T-cell (primary cell): ENCODE measurements at regions not wholly inside any gene's neighbourhood (a gene's known extent, or its start where the extent isn't known, plus 50 kb on each side); places are given as distances from the start of the nearest gene placed in this dataset.

Source experiments
- ATAC-seq, 4 experiments: fragments of 200-7000 bp in 3 of 4; fragments of 150-1000 bp in 1 of 4; cut with Tn5 transposase; replicated peaks in 1 of 4; 1 replicate in 3 of 4; 2 replicates in 1 of 4; pipeline ENCODE4 v1.10.0; 2021; ENCODE audit warnings: moderate library complexity in 3 of 4, mild to moderate bottlenecking in 2 of 4, moderate number of reproducible peaks in 1 of 4
- CTCF ChIA-PET, 2 donors: fragments of 300-600 bp; sonication (Branson Sonifier 250); formaldehyde crosslinking; loops; one replicate each; lab custom pipeline; 2022; ENCODE audit warnings: antibody characterized with exemption in 2 of 2; lab: Charles Lee
- POLR2A ChIA-PET, 2 donors: fragments of 300-600 bp; sonication (Branson Sonifier 250); formaldehyde crosslinking; loops; one replicate each; lab custom pipeline; 2022; ENCODE audit warnings: antibody characterized with exemption in 2 of 2; lab: Charles Lee
- DNase-seq, 35 experiments: peaks; one replicate each; pipeline versions ENCODE4 v3.0.0 to v3.0.0-alpha.2; 2013 to 2023
- H3K27ac ChIP-seq: one replicate; pipeline ENCODE4 v1.5.1; 2013; ENCODE audit warnings: low read length
- H3K27me3 ChIP-seq, 2 experiments: replicated peaks in 1 of 2; 1 replicate in 1 of 2; 2 replicates in 1 of 2; pipeline versions ENCODE4 v1.6.1 to v1.7.0; 2013; ENCODE audit warnings: low read length in 1 of 2, mixed read lengths in 1 of 2; ENCODE audit not compliant: control insufficient read depth in 2 of 2, insufficient read depth in 2 of 2; ENCODE audit errors: extremely low read depth in 1 of 2
- H3K36me3 ChIP-seq, 2 donors: 1 replicate in 1 of 2; 2 replicates in 1 of 2; pipeline versions ENCODE4 v1.6.1 to v1.7.0; 2013; ENCODE audit warnings: low read length in 1 of 2; ENCODE audit not compliant: control insufficient read depth in 2 of 2, insufficient read depth in 1 of 2; ENCODE audit errors: extremely low read depth in 1 of 2
- H3K4me1 ChIP-seq, 2 experiments: 1 replicate in 1 of 2; 2 replicates in 1 of 2; pipeline versions ENCODE4 v1.6.1 to v1.7.0; 2013; ENCODE audit warnings: low read length in 2 of 2, mixed read lengths in 1 of 2; ENCODE audit not compliant: insufficient read depth in 2 of 2, control insufficient read depth in 1 of 2; ENCODE audit errors: extremely low read depth in 1 of 2
- H3K4me3 ChIP-seq, 2 donors: 1 replicate in 1 of 2; 2 replicates in 1 of 2; pipeline versions ENCODE4 v1.5.1 to v1.7.0; 2013; ENCODE audit warnings: mild to moderate bottlenecking in 2 of 2, low read length in 1 of 2, moderate library complexity in 1 of 2; ENCODE audit not compliant: control insufficient read depth in 1 of 2; ENCODE audit errors: extremely low read depth in 1 of 2
- H3K9me3 ChIP-seq: 2 replicates; pipeline ENCODE4 v1.7.0; 2013
- H3K27ac Mint-ChIP-seq, 2 donors: one replicate each; pipeline ENCODE4 v1.8.0; 2020 to 2021; ENCODE audit warnings: mild to moderate bottlenecking in 2 of 2, mixed read lengths in 2 of 2
- H3K27me3 Mint-ChIP-seq, 2 donors: one replicate each; pipeline ENCODE4 v1.8.0; 2021 to 2022; ENCODE audit warnings: mixed read lengths in 2 of 2
- H3K36me3 Mint-ChIP-seq: one replicate; pipeline ENCODE4 v1.8.0; 2021; ENCODE audit warnings: mixed read lengths
- H3K4me1 Mint-ChIP-seq, 3 donors: one replicate each; pipeline ENCODE4 v1.8.0; 2020 to 2022; ENCODE audit warnings: mixed read lengths in 3 of 3, mild to moderate bottlenecking in 1 of 3
- H3K4me3 Mint-ChIP-seq, 3 donors: one replicate each; pipeline ENCODE4 v1.8.0; 2020 to 2022; ENCODE audit warnings: mild to moderate bottlenecking in 3 of 3, mixed read lengths in 3 of 3, moderate library complexity in 3 of 3
- H3K9me3 Mint-ChIP-seq, 3 donors: one replicate each; pipeline ENCODE4 v1.8.0; 2020 to 2022; ENCODE audit warnings: mixed read lengths in 3 of 3
- WGBS: methylation state at CpG from one replicate; pipeline ENCODE4 v1.1.5; 2013; ENCODE audit warnings: missing lambda C conversion rate; ENCODE audit not compliant: insufficient coverage; 5-methylcytosine and 5-hydroxymethylcytosine counted together

DNA sequence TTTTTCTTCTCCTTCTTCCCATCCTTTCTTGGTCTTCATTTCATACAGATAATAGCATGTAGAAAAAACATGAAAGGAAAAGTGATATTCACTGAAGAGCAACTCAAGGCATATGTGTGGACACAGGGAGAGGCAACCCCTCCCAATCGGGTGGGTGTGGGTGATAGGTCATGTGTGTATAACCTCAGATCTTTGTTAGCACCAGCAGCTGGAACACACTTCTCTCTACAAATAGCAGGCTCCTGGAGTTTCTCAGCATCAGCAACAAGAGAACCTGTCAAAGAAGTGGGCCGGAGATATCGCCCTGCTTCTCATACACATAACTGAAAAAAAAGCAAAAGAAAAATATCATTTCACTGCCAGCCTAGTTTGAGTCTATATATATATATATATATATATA lies 426.4 kb downstream of the DTWD2 start:
- ChIA-PET CTCF (no interaction called here), POLR2A (no interaction called here)
- H3K36me3 ChIP-seq, result no peaks in the 10 kb centered on the region
- H3K27me3 Mint-ChIP-seq, result no peaks in the 10 kb centered on the region
- H3K4me1 Mint-ChIP-seq, result no peaks in the 10 kb centered on the region
- H3K9me3 ChIP-seq, result no peaks in the 10 kb centered on the region
- DNase-seq (no peak), ATAC-seq (no peak)
- no peaks in the 10 kb centered on the region for H3K36me3 Mint-ChIP-seq
- H3K27ac ChIP-seq, result no peak overlapping the region
- H3K9me3 Mint-ChIP-seq, result no peaks in the 10 kb centered on the region
- no peak overlapping the region for H3K27ac Mint-ChIP-seq
- no peaks in the 10 kb centered on the region for H3K4me1 ChIP-seq
- WGBS, result no CpG with 5 or more reads among the region's 3 CpGs
- no peak overlapping the region for H3K4me3 Mint-ChIP-seq
- no peaks in the 10 kb centered on the region for H3K27me3 ChIP-seq
- no peak overlapping the region for H3K4me3 ChIP-seq

DNA sequence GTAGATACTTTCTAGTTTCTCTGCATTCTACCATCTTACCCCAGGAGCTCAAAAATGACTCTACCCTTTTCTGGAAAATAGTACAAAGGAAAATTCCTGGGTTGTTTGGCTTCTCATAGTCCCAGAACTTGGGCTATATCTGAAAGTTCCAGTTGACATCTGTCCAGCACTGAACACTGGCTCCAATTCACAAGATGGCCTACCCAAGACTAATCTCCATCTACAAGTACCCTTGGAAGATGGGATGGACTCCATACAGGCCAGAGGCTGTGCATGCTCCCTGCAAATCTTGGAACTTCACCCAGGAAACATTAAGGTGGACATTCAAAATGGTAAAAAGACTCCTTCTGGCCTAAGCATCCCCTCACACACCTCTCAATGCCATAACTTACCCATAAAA lies 427.1 kb downstream of the DTWD2 start:
- Mint-ChIP-seq H3K4me1 (no peaks in the 10 kb centered on the region), H3K36me3 (no peaks in the 10 kb centered on the region), H3K9me3 (no peaks in the 10 kb centered on the region), H3K27me3 (no peaks in the 10 kb centered on the region), H3K4me3 (no peak overlapping the region), H3K27ac (no peak overlapping the region)
- DNase-seq, result no peak
- ATAC-seq, result no peak
- no peaks in the 10 kb centered on the region for H3K4me1 ChIP-seq
- no peaks in the 10 kb centered on the region for H3K27me3 ChIP-seq
- no peaks in the 10 kb centered on the region for H3K36me3 ChIP-seq
- POLR2A ChIA-PET, result interaction anchor here in 1 of 2 donors (0.6 kb wide), 1 partner anchor 73 kb away, joined by 5 read pairs; no protein-coding TSS in a partner anchor
- H3K4me3 ChIP-seq, result no peak overlapping the region
- CTCF ChIA-PET, result no interaction called here
- no peaks in the 10 kb centered on the region for H3K9me3 ChIP-seq
- no peak overlapping the region for H3K27ac ChIP-seq

DNA sequence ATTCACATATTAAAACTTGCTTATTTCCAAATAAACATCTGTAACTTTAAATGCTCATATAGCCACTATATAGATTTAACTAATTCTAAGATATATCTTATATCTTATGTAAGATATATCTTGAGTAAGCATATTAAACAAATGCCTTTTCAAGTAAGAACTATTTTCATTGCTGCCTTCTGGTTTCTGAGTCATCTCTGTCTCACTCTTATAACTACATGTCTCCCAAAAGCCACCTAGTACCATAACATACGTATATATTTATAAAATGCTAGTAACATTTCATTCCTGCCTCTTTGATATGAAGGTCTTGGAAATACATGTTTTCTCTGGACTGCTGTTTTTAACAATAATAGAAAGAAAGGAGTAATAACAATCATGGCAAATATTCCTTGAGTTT lies 429.5 kb downstream of the DTWD2 start:
- Histone ChIP-seq H3K36me3 (no peaks in the 10 kb centered on the region), H3K4me1 (no peaks in the 10 kb centered on the region), H3K4me3 (no peak overlapping the region), H3K27me3 (no peaks in the 10 kb centered on the region), H3K9me3 (no peaks in the 10 kb centered on the region), H3K27ac (no peak overlapping the region)
- Mint-ChIP-seq H3K27ac (no peak overlapping the region), H3K4me1 (no peaks in the 10 kb centered on the region), H3K36me3 (no peaks in the 10 kb centered on the region), H3K9me3 (no peaks in the 10 kb centered on the region), H3K4me3 (no peak overlapping the region), H3K27me3 (no peaks in the 10 kb centered on the region)
- no peak for DNase-seq
- CTCF ChIA-PET, result no interaction called here
- no CpG with 5 or more reads among the region's 1 CpG for WGBS
- ATAC-seq, result no peak
- POLR2A ChIA-PET, result no interaction called here

DNA sequence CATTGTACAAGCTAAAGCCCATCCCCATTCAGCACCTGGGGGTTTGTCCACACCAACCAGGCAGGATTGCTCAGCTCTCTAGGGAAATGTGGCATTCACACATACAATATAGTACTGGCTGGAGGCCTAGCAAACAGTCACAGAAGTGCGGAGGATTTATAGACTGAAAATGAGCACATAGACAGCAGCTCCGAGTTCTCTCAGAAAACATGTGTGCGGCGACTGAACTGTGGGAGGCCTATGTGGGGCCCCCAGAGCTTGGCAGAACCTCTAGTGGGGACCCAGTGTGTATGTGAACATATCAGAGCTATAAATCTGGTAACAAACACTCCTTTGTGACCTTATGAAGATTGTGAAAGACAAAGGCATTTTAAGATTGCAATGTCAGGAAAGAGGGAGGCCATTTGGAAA lies 431.1 kb downstream of the DTWD2 start:
- H3K27me3 ChIP-seq, result no peaks in the 10 kb centered on the region
- no peaks in the 10 kb centered on the region for H3K9me3 ChIP-seq
- no peaks in the 10 kb centered on the region for H3K4me1 ChIP-seq
- ATAC-seq (no peak), DNase-seq (no peak)
- Mint-ChIP-seq H3K4me3 (no peak overlapping the region), H3K27me3 (peaks cover 0 to 3% of the 10 kb centered on the region in 2 donors), H3K27ac (no peak overlapping the region), H3K36me3 (no peaks in the 10 kb centered on the region), H3K9me3 (no peaks in the 10 kb centered on the region), H3K4me1 (no peaks in the 10 kb centered on the region)
- no peak overlapping the region for H3K4me3 ChIP-seq
- ChIA-PET CTCF (no interaction called here), POLR2A (no interaction called here)
- no peaks in the 10 kb centered on the region for H3K36me3 ChIP-seq
- WGBS, result 86% methylated on average over 4 of the region's 4 CpGs
- H3K27ac ChIP-seq, result no peak overlapping the region

DNA sequence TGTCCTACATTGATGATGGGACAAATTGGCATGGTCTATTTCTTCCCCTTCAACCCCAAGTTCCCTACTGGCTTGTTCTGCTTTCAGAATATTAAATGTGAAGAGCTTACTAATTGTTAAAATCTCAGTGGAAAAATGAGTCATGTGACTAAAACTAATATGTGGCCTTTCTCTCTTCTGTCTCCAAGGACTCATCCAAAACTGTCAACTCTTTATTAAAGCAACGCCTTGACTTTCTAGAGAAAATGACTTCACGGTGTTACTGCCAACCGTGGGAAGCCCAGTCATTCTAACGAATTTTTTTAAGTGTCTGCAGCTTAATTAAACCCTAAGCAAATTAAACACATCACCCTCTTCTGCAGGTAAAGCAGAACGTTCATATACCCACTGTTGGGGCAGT lies 431.6 kb downstream of the DTWD2 start:
- 68% methylated on average over 5 of the region's 5 CpGs for WGBS
- Mint-ChIP-seq H3K9me3 (no peaks in the 10 kb centered on the region), H3K27ac (no peak overlapping the region), H3K27me3 (peaks cover 0 to 3% of the 10 kb centered on the region in 2 donors), H3K36me3 (no peaks in the 10 kb centered on the region), H3K4me1 (no peaks in the 10 kb centered on the region), H3K4me3 (no peak overlapping the region)
- H3K27me3 ChIP-seq, result no peaks in the 10 kb centered on the region
- CTCF ChIA-PET, result no interaction called here
- H3K9me3 ChIP-seq, result no peaks in the 10 kb centered on the region
- no peaks in the 10 kb centered on the region for H3K4me1 ChIP-seq
- no peaks in the 10 kb centered on the region for H3K36me3 ChIP-seq
- POLR2A ChIA-PET, result no interaction called here
- ATAC-seq, result no peak
- H3K4me3 ChIP-seq, result no peak overlapping the region
- no peak for DNase-seq
- no peak overlapping the region for H3K27ac ChIP-seq

DNA sequence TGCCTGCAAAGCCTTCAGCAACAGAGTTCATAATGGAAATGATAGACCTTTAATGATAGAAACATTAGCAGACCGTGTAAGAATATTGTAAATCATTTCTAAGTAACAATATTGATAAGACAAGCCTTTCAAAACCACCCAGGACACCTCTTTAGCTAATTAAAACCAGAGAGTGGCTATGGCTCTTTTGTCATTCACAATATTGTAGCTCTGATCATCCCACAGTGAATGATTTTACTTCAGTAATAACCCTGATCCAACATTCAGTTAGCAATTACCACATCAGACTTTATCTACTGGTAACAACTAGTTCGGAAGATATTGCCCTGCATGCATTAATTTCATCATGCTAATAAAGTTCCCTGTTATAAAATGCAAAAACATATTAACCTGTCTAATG lies 432.6 kb downstream of the DTWD2 start:
- H3K4me3 ChIP-seq, result no peak overlapping the region
- whole genome bisulfite sequencing, result no CpG with 5 or more reads among the region's 2 CpGs
- ChIA-PET POLR2A (no interaction called here), CTCF (no interaction called here)
- H3K36me3 ChIP-seq, result no peaks in the 10 kb centered on the region
- no peaks in the 10 kb centered on the region for H3K9me3 Mint-ChIP-seq
- H3K27me3 ChIP-seq, result no peaks in the 10 kb centered on the region
- H3K4me3 Mint-ChIP-seq, result no peak overlapping the region
- no peak for DNase-seq
- H3K27me3 Mint-ChIP-seq, result peaks cover 0 to 3% of the 10 kb centered on the region in 2 donors
- no peaks in the 10 kb centered on the region for H3K36me3 Mint-ChIP-seq
- H3K9me3 ChIP-seq, result no peaks in the 10 kb centered on the region
- no peak for ATAC-seq
- no peaks in the 10 kb centered on the region for H3K4me1 ChIP-seq
- no peak overlapping the region for H3K27ac ChIP-seq
- H3K4me1 Mint-ChIP-seq, result no peaks in the 10 kb centered on the region
- H3K27ac Mint-ChIP-seq, result no peak overlapping the region

DNA sequence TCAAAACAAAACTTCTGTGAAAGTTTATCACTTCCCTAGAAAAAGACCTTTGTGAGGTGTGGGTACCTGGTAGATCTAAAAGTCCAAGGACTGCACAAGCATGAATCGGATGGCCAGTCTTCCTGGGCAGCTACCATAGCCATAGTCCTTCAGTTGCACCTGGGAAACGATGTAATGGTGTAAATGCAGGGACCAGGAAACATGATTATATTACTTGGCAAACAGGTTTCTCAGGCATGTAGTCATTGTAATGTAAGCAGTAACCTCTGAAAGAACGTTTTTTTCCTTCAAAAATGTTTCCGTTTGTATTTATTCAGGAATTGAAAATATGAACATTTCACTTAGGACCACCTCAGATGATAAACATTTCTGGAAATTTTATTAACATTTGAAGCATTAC lies 433.4 kb downstream of the DTWD2 start:
- H3K4me1 ChIP-seq, result no peaks in the 10 kb centered on the region
- WGBS, result 63% methylated on average over 4 of the region's 4 CpGs
- H3K4me1 Mint-ChIP-seq, result no peaks in the 10 kb centered on the region

More for the DNA sequence above, 433.4 kb downstream of the DTWD2 start:
- ATAC-seq (no peak), DNase-seq (no peak)
- POLR2A ChIA-PET, result no interaction called here
- no peaks in the 10 kb centered on the region for H3K27me3 ChIP-seq
- Mint-ChIP-seq H3K4me3 (no peak overlapping the region), H3K36me3 (no peaks in the 10 kb centered on the region), H3K27me3 (peaks cover 0 to 3% of the 10 kb centered on the region in 2 donors), H3K9me3 (no peaks in the 10 kb centered on the region), H3K27ac (no peak overlapping the region)
- no peaks in the 10 kb centered on the region for H3K36me3 ChIP-seq
- no peak overlapping the region for H3K27ac ChIP-seq
- H3K4me3 ChIP-seq, result no peak overlapping the region
- no peaks in the 10 kb centered on the region for H3K9me3 ChIP-seq
- CTCF ChIA-PET, result no interaction called here
